CD4-positive, alpha-beta T cell (primary cell): ENCODE measurements at regions not wholly inside any gene's neighbourhood (a gene's known extent, or its start where the extent isn't known, plus 50 kb on each side); places are given as distances from the start of the nearest gene placed in this dataset.
"Not testable (repeated sequence)": the region's sequence is repeated elsewhere in the genome, so short reads cannot be mapped to it uniquely, and the experiment has no call there.

Source experiments
- ATAC-seq: fragments of 200-7000 bp; cut with Tn5 transposase; one replicate; pipeline ENCODE4 v1.10.0; 2022; ENCODE audit warnings: mild to moderate bottlenecking; ENCODE audit not compliant: poor library complexity
- CTCF ChIA-PET: fragments of 350-600 bp; sonication (Branson Sonifier 250); formaldehyde crosslinking; loops from one replicate; lab custom pipeline; 2021; ENCODE audit warnings: antibody characterized with exemption, inconsistent platforms; lab: Charles Lee
- POLR2A ChIA-PET: fragments of 350-600 bp; sonication (Branson Sonifier 250); formaldehyde crosslinking; loops from one replicate; lab custom pipeline; 2021; ENCODE audit warnings: antibody characterized with exemption, inconsistent platforms; lab: Charles Lee
- DNase-seq, 14 experiments: peaks; one replicate each; pipeline ENCODE4 v3.0.0-alpha.2; 2013 to 2020; ENCODE audit warnings: mixed read lengths in 2 of 14
- H3K27ac ChIP-seq, 2 donors: one replicate each; pipeline versions ENCODE4 v1.5.1 to v1.7.0; 2013; ENCODE audit warnings: low read length in 2 of 2, low read depth in 1 of 2, mild to moderate bottlenecking in 1 of 2
- H3K27me3 ChIP-seq, 2 experiments: 1 replicate in 1 of 2; 2 replicates in 1 of 2; pipeline versions ENCODE4 v1.6.1 to v1.7.0; 2013; ENCODE audit warnings: low read length in 2 of 2, control low read depth in 1 of 2, mild to moderate bottlenecking in 1 of 2, moderate library complexity in 1 of 2; ENCODE audit not compliant: insufficient read depth in 2 of 2, control insufficient read depth in 1 of 2
- H3K36me3 ChIP-seq: one replicate; pipeline ENCODE4 v1.6.1; 2013; ENCODE audit warnings: low read length, control low read depth; ENCODE audit not compliant: insufficient read depth
- H3K4me1 ChIP-seq: one replicate; pipeline ENCODE4 v1.6.1; 2013; ENCODE audit warnings: low read length, control low read depth; ENCODE audit not compliant: insufficient read depth
- H3K4me3 ChIP-seq: one replicate; pipeline ENCODE4 v1.5.1; 2013; ENCODE audit warnings: mild to moderate bottlenecking, low read length, moderate library complexity
- H3K9me3 ChIP-seq, 2 experiments: 1 replicate in 1 of 2; 2 replicates in 1 of 2; pipeline versions ENCODE4 v1.6.1 to v1.7.0; 2013; ENCODE audit warnings: low read length in 2 of 2, mild to moderate bottlenecking in 2 of 2, control low read depth in 1 of 2, moderate library complexity in 1 of 2; ENCODE audit not compliant: control insufficient read depth in 1 of 2, insufficient read depth in 1 of 2
- H3K27ac Mint-ChIP-seq: one replicate; pipeline ENCODE4 v1.8.0; 2020; ENCODE audit warnings: mixed read lengths
- H3K27me3 Mint-ChIP-seq: one replicate; pipeline ENCODE4 v1.8.0; 2021; ENCODE audit warnings: mixed read lengths
- H3K36me3 Mint-ChIP-seq: one replicate; pipeline ENCODE4 v1.8.0; 2021; ENCODE audit warnings: low read depth, mixed read lengths
- H3K4me1 Mint-ChIP-seq: one replicate; pipeline ENCODE4 v1.8.0; 2021; ENCODE audit warnings: low read depth, mixed read lengths
- H3K4me3 Mint-ChIP-seq: one replicate; pipeline ENCODE4 v1.8.0; 2020; ENCODE audit warnings: mild to moderate bottlenecking, mixed read lengths
- H3K9me3 Mint-ChIP-seq: one replicate; pipeline ENCODE4 v1.8.0; 2020; ENCODE audit warnings: mixed read lengths
- intact Hi-C, 2 experiments: fragments of 100-400 bp; cut with DNase I in 1 of 2; cut with micrococcal nuclease in 1 of 2; formaldehyde crosslinking; loops; one replicate each; pipeline versions ENCODE4 v1.15.1 to v1.9.0; 2023 to 2025; cut with DNase I, micrococcal nuclease

DNA sequence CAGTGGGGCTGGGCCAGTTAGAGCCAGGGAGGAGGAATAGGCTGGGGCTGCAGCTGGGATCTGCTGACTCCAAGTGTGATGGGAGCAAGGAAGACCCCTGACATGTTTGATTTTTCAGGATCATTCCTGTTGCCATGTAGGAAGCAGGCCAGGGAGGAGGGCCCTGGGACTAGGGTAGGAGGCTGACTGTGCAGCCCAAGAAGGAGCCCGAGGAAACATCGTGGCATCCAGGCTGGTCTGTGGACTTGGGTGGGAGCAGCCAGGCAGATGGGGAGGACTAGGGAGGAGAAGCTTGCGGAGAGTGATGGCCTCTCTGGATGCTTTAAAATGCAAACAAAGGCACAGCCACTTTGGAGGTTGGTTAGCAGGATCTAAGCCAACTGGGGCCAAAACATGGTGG lies 311.4 kb upstream of the WSB1 start:
- H3K27me3 Mint-ChIP-seq, ATAC-seq, H3K4me3 ChIP-seq, H3K27ac ChIP-seq, H3K4me1 Mint-ChIP-seq, CTCF ChIA-PET, H3K36me3 Mint-ChIP-seq, POLR2A ChIA-PET, DNase-seq, H3K4me1 ChIP-seq, intact Hi-C loops, H3K4me3 Mint-ChIP-seq, H3K36me3 ChIP-seq, H3K27me3 ChIP-seq, H3K9me3 Mint-ChIP-seq, H3K27ac Mint-ChIP-seq: not testable (repeated sequence)
- peaks cover 0 to 28% of the 10 kb centered on the region in 2 experiments for H3K9me3 ChIP-seq

DNA sequence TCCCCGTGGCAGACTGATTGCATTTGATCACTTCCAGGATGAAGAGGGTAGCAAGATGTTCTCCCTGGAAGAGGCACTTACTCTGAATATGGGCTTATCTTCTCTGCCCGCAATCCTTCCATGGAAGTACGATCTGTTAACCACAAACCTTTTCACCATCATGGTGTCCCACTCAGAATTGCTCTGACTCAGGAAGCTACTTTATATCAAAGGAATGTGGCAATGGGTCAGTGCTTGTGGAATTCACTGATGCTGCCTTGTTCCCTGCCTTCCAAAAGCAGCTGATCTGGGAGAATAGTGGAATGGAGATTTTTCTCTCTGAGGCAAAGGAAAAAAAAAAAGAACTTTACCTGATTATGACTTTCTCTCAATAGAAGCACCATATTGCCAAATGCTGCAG lies 306.1 kb upstream of the WSB1 start:
- intact Hi-C loops, H3K27ac Mint-ChIP-seq, H3K4me3 ChIP-seq, H3K4me1 Mint-ChIP-seq, DNase-seq, CTCF ChIA-PET, H3K4me3 Mint-ChIP-seq, H3K36me3 ChIP-seq, H3K27me3 Mint-ChIP-seq, H3K27ac ChIP-seq, POLR2A ChIA-PET, H3K9me3 Mint-ChIP-seq, ATAC-seq, H3K4me1 ChIP-seq, H3K27me3 ChIP-seq, H3K36me3 Mint-ChIP-seq: not testable (repeated sequence)
- H3K9me3 ChIP-seq, result peaks cover 0 to 27% of the 10 kb centered on the region in 2 experiments

- H3K4me1 Mint-ChIP-seq, H3K4me3 ChIP-seq, H3K36me3 Mint-ChIP-seq, POLR2A ChIA-PET, H3K36me3 ChIP-seq, H3K27ac Mint-ChIP-seq, H3K27ac ChIP-seq, intact Hi-C loops, H3K4me1 ChIP-seq, H3K4me3 Mint-ChIP-seq, DNase-seq, H3K9me3 Mint-ChIP-seq, ATAC-seq, H3K27me3 ChIP-seq, CTCF ChIA-PET, H3K27me3 Mint-ChIP-seq: not testable (repeated sequence)
- H3K9me3 ChIP-seq, result peaks cover 0 to 24% of the 10 kb centered on the region in 2 experiments
These were observed 299.3 kb upstream of the WSB1 start for GRCh38 chr17:26994648-26995047.

DNA sequence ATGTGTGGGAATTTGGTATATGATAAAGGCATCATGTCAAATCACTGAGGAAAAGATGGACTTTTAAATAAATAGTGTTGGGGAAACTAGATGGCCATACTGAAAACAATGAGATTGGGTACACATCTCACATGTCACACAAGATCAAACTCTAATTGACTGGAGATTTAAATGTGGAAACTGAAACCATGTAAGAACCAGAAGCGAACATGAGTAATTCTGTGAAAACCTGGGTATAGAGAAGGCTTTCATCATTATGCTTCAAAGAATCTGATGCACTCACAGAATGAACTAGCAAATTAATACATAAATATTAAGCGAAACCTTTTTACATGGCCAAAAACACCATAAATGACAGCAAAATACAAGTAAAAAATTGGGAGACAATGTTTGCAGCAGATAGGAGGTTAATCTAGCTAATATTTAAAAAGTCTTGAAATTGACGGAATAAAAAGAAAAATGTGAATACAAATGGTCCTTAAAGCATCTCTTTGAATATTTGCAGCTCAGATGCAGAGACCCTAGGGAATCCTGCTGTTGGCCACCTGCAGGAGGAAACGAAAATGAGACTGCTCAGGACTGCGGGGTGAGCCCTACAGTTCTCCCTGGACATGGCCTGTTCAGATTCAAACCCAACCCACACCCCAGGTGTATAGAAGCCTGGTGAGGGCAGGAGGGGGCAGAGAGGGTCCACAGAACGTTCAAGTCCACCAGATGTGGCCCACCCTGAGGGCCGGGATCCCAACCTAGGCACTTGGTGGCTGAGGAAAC lies 297.6 kb upstream of the WSB1 start:
- DNase-seq, H3K4me3 Mint-ChIP-seq, H3K27ac ChIP-seq, ATAC-seq, H3K4me3 ChIP-seq, H3K36me3 Mint-ChIP-seq, H3K27me3 ChIP-seq, H3K9me3 Mint-ChIP-seq, H3K36me3 ChIP-seq, H3K27ac Mint-ChIP-seq, H3K27me3 Mint-ChIP-seq, CTCF ChIA-PET, H3K4me1 ChIP-seq, H3K4me1 Mint-ChIP-seq, POLR2A ChIA-PET, intact Hi-C loops: not testable (repeated sequence)
- peaks cover 0 to 20% of the 10 kb centered on the region in 2 experiments for H3K9me3 ChIP-seq

- H3K27me3 Mint-ChIP-seq, H3K4me1 ChIP-seq, ATAC-seq, H3K27ac ChIP-seq, H3K4me3 ChIP-seq, H3K27ac Mint-ChIP-seq, H3K36me3 ChIP-seq, H3K4me1 Mint-ChIP-seq, DNase-seq, H3K27me3 ChIP-seq, intact Hi-C loops, H3K4me3 Mint-ChIP-seq, CTCF ChIA-PET, POLR2A ChIA-PET, H3K9me3 Mint-ChIP-seq, H3K36me3 Mint-ChIP-seq: not testable (repeated sequence)
- peaks cover 0 to 19% of the 10 kb centered on the region in 2 experiments for H3K9me3 ChIP-seq
These were observed 286.0 kb upstream of the WSB1 start for GRCh38 chr17:27007734-27008531.
